Stimulated activated CD4-positive, alpha-beta T cell treated with anti-CD3 and anti-CD28 coated beads, Interleukin-15, amount 100 ng/mL, for 24 hours (primary cell): ENCODE measurements at regions not wholly inside any gene's neighbourhood (a gene's known extent, or its start where the extent isn't known, plus 50 kb on each side); places are given as distances from the start of the nearest gene placed in this dataset.
A peak's percentile ranks its signal among the peaks of the same experiment; 100 is the strongest.

ENCODE experiments used
- DNase-seq: peaks from one replicate; pipeline ENCODE4 v3.0.0-alpha.2; 2020

GRCh38 chr2:41737888-41738287 is 309.9 kb upstream of the PKDCC start:
- DNase-seq: no peak

GRCh38 chr2:41741951-41742595 is 305.7 kb upstream of the PKDCC start:
- DNase-seq: no peak

GRCh38 chr2:41743324-41743723 is 304.5 kb upstream of the PKDCC start:
- DNase-seq: no peak

- DNase-seq: no peak
These were observed 297.0 kb upstream of the PKDCC start for GRCh38 chr2:41750829-41751228.

- DNase-seq: no peak
These were observed 287.9 kb upstream of the PKDCC start for GRCh38 chr2:41759880-41760279.

- DNase-seq: no peak
These were observed 284.7 kb upstream of the PKDCC start for GRCh38 chr2:41763141-41763540.

GRCh38 chr2:41764131-41764530 is 283.7 kb upstream of the PKDCC start:
- DNase-seq: no peak

- no peak for DNase-seq
These were observed 282.9 kb upstream of the PKDCC start for GRCh38 chr2:41764919-41765318.

- no peak for DNase-seq
These were observed 279.5 kb upstream of the PKDCC start for GRCh38 chr2:41768310-41768709.

- DNase-seq: no peak
These were observed 276.1 kb upstream of the PKDCC start for GRCh38 chr2:41771710-41772109.

- no peak for DNase-seq
These were observed 275.1 kb upstream of the PKDCC start for GRCh38 chr2:41772697-41773096.

- DNase-seq: no peak
These were observed 273.7 kb upstream of the PKDCC start for GRCh38 chr2:41774011-41774605.

- DNase-seq: no peak
These were observed 272.3 kb upstream of the PKDCC start for GRCh38 chr2:41775366-41776025.

- no peak for DNase-seq
These were observed 267.9 kb upstream of the PKDCC start for GRCh38 chr2:41779888-41780287.

- DNase-seq: peak; percentile 24
These were observed 265.3 kb upstream of the PKDCC start for GRCh38 chr2:41782306-41783158.

GRCh38 chr2:41784496-41784895 is 263.3 kb upstream of the PKDCC start:
- DNase-seq: no peak

- DNase-seq: no peak
These were observed 262.4 kb upstream of the PKDCC start for GRCh38 chr2:41785251-41786022.

- peak; percentile 3 for DNase-seq
These were observed 256.3 kb upstream of the PKDCC start for GRCh38 chr2:41791523-41791922.

- no peak for DNase-seq
These were observed 244.5 kb upstream of the PKDCC start for GRCh38 chr2:41803361-41803760.

GRCh38 chr2:41806286-41806685 is 241.5 kb upstream of the PKDCC start:
- DNase-seq: no peak

- DNase-seq: no peak
These were observed 226.7 kb upstream of the PKDCC start for GRCh38 chr2:41821167-41821566.

- DNase-seq: no peak
These were observed 220.9 kb upstream of the PKDCC start for GRCh38 chr2:41826921-41827320.
